ENCODE measurements at regions not wholly inside any gene's neighbourhood (a gene's known extent, or its start where the extent isn't known, plus 50 kb on each side); places are given as distances from the start of the nearest gene placed in this dataset.
"Not testable (repeated sequence)": the region's sequence is repeated elsewhere in the genome, so short reads cannot be mapped to it uniquely, and the experiment has no call there.

DNA sequence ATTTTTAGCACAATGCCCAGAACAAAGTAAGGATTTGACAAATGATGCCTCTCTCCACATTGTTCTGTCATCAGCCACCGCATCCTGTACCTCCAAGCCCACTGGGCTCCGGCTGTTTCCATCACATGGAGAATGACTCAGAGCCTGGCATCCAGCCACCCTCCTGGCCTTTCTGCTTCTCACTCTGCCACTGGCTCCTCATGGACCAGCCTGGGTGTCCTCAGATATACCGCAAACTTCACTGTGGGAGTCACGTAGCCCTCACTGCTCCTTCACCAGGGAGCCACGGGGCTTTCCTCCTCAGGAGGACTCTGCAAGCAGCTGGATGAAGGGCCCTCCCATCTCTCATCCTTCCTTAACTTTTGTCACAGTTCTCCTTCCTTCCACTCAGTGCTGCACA, 943.0 kb downstream of the TUBA3C start:
- not testable (repeated sequence) for DNase-seq

- no peak for DNase-seq
Observed at GRCh38 chr13:18236528-18236815, 945.2 kb downstream of the TUBA3C start.

- no peak for DNase-seq
Observed at GRCh38 chr13:18235756-18236527, 945.7 kb downstream of the TUBA3C start.

DNA sequence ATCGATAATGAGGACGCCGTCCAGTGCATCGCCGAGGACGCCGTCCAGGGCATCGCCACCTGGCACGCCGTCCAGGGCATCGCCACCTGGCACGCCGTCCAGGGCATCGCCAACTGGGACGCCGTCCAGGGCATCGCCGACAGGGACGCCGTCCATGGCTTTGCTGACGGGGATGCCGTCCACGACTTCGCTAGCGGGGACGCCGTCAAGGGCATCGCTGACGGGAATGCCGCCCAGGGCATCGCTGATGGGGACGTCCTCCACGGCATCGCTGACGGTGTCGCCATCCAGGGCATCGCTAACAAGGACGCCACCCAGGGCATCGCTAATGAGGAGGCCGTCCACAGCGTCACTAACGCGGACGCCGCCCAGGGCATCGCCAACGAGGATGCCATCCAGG, 946.5 kb downstream of the TUBA3C start:
- no peak for DNase-seq

- DNase-seq = not testable (repeated sequence)
Observed at GRCh38 chr13:18234451-18234850, 947.2 kb downstream of the TUBA3C start.

DNA sequence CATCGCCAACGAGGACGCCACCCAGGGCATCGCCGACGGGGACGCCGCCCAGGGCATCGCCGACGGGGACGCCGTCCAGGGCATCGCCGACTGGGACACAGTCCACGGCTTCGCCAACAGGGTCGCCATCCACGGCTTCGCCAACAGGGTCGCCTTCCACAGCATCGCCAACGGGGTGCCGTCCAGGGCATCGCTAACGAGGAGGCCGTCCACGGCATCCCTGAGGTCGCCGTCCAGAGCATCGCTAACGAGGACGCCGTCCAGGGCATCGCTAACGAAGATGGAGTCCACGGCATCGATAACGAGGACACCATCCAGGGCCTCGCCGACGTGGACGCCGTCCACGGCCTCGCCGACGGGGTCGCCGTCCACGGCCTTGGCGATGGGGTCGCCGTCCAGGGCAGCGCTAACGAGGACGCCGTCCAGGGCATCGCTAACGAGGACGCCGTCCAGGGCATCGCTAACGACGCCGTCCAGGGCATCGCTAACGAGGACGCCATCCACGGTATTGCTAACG, 947.8 kb downstream of the TUBA3C start:
- no peak for DNase-seq

- no peak for DNase-seq
Observed at GRCh38 chr13:18232994-18233782, 948.4 kb downstream of the TUBA3C start.

- no peak for DNase-seq
Observed at GRCh38 chr13:18232298-18232993, 949.2 kb downstream of the TUBA3C start.

GRCh38 chr13:18224411-18224810, 957.2 kb downstream of the TUBA3C start:
- DNase-seq = not testable (repeated sequence)

- DNase-seq = not testable (repeated sequence)
Observed at GRCh38 chr13:18214689-18215088, 966.9 kb downstream of the TUBA3C start.

- not testable (repeated sequence) for DNase-seq
Observed at GRCh38 chr13:18213511-18213910, 968.1 kb downstream of the TUBA3C start.

DNA sequence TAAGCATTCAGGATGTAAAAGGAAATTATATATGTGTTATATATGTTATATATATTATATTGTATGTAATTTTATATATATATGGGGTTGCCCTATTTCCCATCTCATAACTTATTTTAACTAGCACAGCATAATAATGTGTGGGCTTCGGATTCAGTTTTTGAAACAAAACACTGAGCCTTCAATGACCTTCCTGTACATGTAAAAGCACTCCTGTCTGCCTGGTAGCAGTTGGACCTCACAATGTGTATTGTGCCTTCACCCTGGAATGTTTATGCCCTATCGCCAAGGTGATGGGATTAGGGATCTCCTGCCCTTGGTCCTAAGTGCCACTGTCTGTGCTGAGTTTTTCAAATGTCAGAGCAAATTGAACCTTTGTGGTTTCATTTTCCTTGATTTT, 968.8 kb downstream of the TUBA3C start:
- DNase-seq = no peak

- DNase-seq = not testable (repeated sequence)
Observed at GRCh38 chr13:18211752-18212560, 969.7 kb downstream of the TUBA3C start.

GRCh38 chr13:18204614-18205178, 976.9 kb downstream of the TUBA3C start:
- not testable (repeated sequence) for DNase-seq

GRCh38 chr13:18195365-18195678, 986.3 kb downstream of the TUBA3C start:
- DNase-seq = not testable (repeated sequence)

- DNase-seq = not testable (repeated sequence)
Observed at GRCh38 chr13:18194631-18195364, 986.8 kb downstream of the TUBA3C start.

DNA sequence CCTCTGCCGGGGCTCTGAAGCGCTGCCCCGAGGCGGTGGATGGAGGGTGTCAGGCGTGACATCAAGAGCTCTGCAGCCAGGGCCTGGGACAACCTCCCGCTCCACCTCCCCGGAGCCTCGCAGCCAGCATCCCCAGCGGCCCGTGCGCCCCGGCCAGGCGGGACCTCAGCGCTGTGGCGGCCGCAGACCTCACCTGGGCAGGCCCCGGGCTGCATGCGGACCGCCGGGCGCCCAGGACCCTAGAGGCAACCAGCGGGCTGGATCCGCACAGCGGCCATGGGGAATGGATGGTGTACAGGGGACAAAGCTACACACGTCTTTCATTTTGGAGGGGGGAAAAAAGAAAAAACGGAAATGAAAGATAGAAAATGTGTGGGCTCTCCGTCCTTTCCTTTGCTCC, 987.5 kb downstream of the TUBA3C start:
- not testable (repeated sequence) for DNase-seq
